ENCODE measurements at regions not wholly inside any gene's neighbourhood (a gene's known extent, or its start where the extent isn't known, plus 50 kb on each side); places are given as distances from the start of the nearest gene placed in this dataset.

DNA sequence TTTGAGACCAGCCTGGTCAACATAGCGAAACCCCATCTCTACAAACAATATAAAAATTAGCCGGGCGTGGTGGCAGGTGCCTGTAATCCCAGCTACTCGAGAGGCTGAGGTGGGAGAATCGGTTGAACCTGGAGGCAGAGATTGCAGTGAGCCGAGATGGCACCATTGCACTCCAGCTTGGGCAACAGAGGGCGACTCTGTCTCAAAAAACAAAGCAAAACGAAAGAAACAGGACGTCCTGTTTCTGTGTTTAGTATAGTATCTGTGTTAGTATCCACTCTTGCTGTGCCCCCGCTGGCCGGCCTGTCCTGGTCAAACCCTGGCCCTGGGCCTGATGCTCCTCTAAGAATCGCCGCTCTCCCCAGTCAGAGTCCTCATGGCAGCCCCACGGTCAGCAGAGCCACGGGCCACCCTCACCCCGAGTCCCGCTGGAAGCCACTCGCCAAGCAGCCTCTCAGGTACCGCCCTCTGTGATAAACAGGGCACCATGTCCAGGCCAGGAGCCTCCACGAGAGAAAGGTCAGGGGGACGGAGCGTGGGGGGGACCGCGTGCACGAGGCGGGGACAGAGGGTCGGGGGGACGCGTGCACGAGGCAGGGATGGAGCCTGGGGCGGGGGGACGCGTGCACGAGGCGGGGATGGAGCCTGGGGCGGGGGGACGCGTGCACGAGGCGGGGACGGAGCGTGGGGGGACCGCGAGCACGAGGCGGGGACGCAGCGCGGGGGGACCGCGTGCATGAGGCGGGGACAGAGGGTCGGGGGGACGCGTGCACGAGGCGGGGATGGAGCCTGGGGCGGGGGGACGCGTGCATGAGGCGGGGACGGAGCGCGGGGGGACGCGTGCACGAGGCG lies 384.5 kb downstream of the SMOC2 start:
- H3K4me1 ChIP-seq (replicated peaks; ENCODE audit: insufficient read depth) = peaks cover 13% of the 10 kb centered on the region
- BruUV-seq (replicated peaks) = no TSS peak
- peaks cover 13% of the 10 kb centered on the region for H3F3A ChIP-seq (ENCODE audit: insufficient read depth, low read depth)
- no peak for DNase-seq
- no peaks in the 10 kb centered on the region for H3K27me3 ChIP-seq (ENCODE audit: insufficient read depth, low read depth)
- H4K20me1 ChIP-seq (ENCODE audit: insufficient read depth) = no peaks in the 10 kb centered on the region
- no peaks in the 10 kb centered on the region for H3K9me3 ChIP-seq (ENCODE audit: insufficient read depth, low read depth)
- TF ChIP-seq, protein P1, sequence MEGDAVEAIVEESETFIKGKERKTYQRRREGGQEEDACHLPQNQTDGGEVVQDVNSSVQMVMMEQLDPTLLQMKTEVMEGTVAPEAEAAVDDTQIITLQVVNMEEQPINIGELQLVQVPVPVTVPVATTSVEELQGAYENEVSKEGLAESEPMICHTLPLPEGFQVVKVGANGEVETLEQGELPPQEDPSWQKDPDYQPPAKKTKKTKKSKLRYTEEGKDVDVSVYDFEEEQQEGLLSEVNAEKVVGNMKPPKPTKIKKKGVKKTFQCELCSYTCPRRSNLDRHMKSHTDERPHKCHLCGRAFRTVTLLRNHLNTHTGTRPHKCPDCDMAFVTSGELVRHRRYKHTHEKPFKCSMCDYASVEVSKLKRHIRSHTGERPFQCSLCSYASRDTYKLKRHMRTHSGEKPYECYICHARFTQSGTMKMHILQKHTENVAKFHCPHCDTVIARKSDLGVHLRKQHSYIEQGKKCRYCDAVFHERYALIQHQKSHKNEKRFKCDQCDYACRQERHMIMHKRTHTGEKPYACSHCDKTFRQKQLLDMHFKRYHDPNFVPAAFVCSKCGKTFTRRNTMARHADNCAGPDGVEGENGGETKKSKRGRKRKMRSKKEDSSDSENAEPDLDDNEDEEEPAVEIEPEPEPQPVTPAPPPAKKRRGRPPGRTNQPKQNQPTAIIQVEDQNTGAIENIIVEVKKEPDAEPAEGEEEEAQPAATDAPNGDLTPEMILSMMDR (conservative IDR thresholded peaks at IDR 0.05) = no peak
- TF ChIP-seq EZH2 (IDR thresholded peaks at IDR 0.05; ENCODE audit: low read depth) = no peak
- H3K9me2 ChIP-seq (ENCODE audit: insufficient read depth) = no peaks in the 10 kb centered on the region
- no peak overlapping the region for H2AFZ ChIP-seq
- no peak overlapping the region for H3K4me2 ChIP-seq
- intact Hi-C loops (cut with micrococcal nuclease; ENCODE audit: unreplicated experiment) = no loop called here
- no peaks in the 10 kb centered on the region for H3K79me2 ChIP-seq (ENCODE audit: low read depth)
- POLR2A ChIA-PET (ENCODE audit: unreplicated experiment) = no interaction called here
- no peaks in the 10 kb centered on the region for H3K36me3 ChIP-seq (ENCODE audit: low read depth)
- no peak overlapping the region for H3K4me3 ChIP-seq
- H3K27ac ChIP-seq = no peak overlapping the region
- CTCF ChIA-PET = no interaction called here

- no peak overlapping the region for H3K4me3 ChIP-seq
- H4K20me1 ChIP-seq (ENCODE audit: insufficient read depth) = no peaks in the 10 kb centered on the region
- intact Hi-C loops (cut with micrococcal nuclease; ENCODE audit: unreplicated experiment) = no loop called here
- H3K36me3 ChIP-seq (ENCODE audit: low read depth) = no peaks in the 10 kb centered on the region
- no peaks in the 10 kb centered on the region for H3K9me3 ChIP-seq (ENCODE audit: insufficient read depth, low read depth)
- DNase-seq = no peak
- H3F3A ChIP-seq (ENCODE audit: insufficient read depth, low read depth) = peaks cover 4% of the 10 kb centered on the region
- H3K79me2 ChIP-seq (ENCODE audit: low read depth) = no peaks in the 10 kb centered on the region
- no peak overlapping the region for H3K4me2 ChIP-seq
- POLR2A ChIA-PET (ENCODE audit: unreplicated experiment) = no interaction called here
- no peaks in the 10 kb centered on the region for H3K27me3 ChIP-seq (ENCODE audit: insufficient read depth, low read depth)
- H3K4me1 ChIP-seq (replicated peaks; ENCODE audit: insufficient read depth) = peaks cover 4% of the 10 kb centered on the region
- no peaks in the 10 kb centered on the region for H3K9me2 ChIP-seq (ENCODE audit: insufficient read depth)
- no peak overlapping the region for H2AFZ ChIP-seq
- CTCF ChIA-PET = no interaction called here
- no peak for TF ChIP-seq EZH2 (IDR thresholded peaks at IDR 0.05; ENCODE audit: low read depth)
- TF ChIP-seq, protein P1 (conservative IDR thresholded peaks at IDR 0.05) = no peak
- H3K27ac ChIP-seq = no peak overlapping the region
- no TSS peak for BruUV-seq (replicated peaks)
Observed at GRCh38 chr6:168823397-168824212, 382.6 kb downstream of the SMOC2 start.

GRCh38 chr6:168822376-168822775 lies 381.4 kb downstream of the SMOC2 start:
- intact Hi-C loops (cut with micrococcal nuclease; ENCODE audit: unreplicated experiment) = no loop called here
- H2AFZ ChIP-seq = no peak overlapping the region
- DNase-seq = no peak
- H3K79me2 ChIP-seq (ENCODE audit: low read depth) = no peaks in the 10 kb centered on the region
- no peaks in the 10 kb centered on the region for H3K9me2 ChIP-seq (ENCODE audit: insufficient read depth)
- no peaks in the 10 kb centered on the region for H4K20me1 ChIP-seq (ENCODE audit: insufficient read depth)
- TF ChIP-seq, protein P1 (conservative IDR thresholded peaks at IDR 0.05) = no peak
- no peak for TF ChIP-seq EZH2 (IDR thresholded peaks at IDR 0.05; ENCODE audit: low read depth)
- 0 out of 2 replicates have a peak, but pooled peaks cover under 1% of the 10 kb centered on the region for H3K9me3 ChIP-seq (ENCODE audit: insufficient read depth, low read depth)
- H3K27ac ChIP-seq = no peak overlapping the region
- POLR2A ChIA-PET (ENCODE audit: unreplicated experiment) = no interaction called here
- H3K4me3 ChIP-seq = no peak overlapping the region
- no peaks in the 10 kb centered on the region for H3F3A ChIP-seq (ENCODE audit: insufficient read depth, low read depth)
- no TSS peak for BruUV-seq (replicated peaks)
- no peaks in the 10 kb centered on the region for H3K36me3 ChIP-seq (ENCODE audit: low read depth)
- no peaks in the 10 kb centered on the region for H3K4me1 ChIP-seq (replicated peaks; ENCODE audit: insufficient read depth)
- CTCF ChIA-PET = no interaction called here
- no peaks in the 10 kb centered on the region for H3K27me3 ChIP-seq (ENCODE audit: insufficient read depth, low read depth)
- no peak overlapping the region for H3K4me2 ChIP-seq
